Natural killer cell treated with Interleukin-12 subunit alpha and Interleukin-12 subunit beta and Interleukin-15 and Interleukin-18, amount 100 ng/mL, for 72 hours (primary cell): ENCODE measurements at regions not wholly inside any gene's neighbourhood (a gene's known extent, or its start where the extent isn't known, plus 50 kb on each side); places are given as distances from the start of the nearest gene placed in this dataset.
"Not testable (repeated sequence)": the region's sequence is repeated elsewhere in the genome, so short reads cannot be mapped to it uniquely, and the experiment has no call there.

Experiments used
- ATAC-seq, 2 donors: fragments of 150-1000 bp; cut with Tn5 transposase in 1 of 2; sonication (Bioruptor Pico), chemical (Tn5 transposase) in 1 of 2; 2 replicates each; pipeline ENCODE4 v1.10.0; 2021
- DNase-seq: peaks from one replicate; pipeline ENCODE4 v3.0.0; 2022; ENCODE audit warnings: low spot score
- H3K27ac Mint-ChIP-seq, 2 donors: 1 replicate in 1 of 2; 2 replicates in 1 of 2; pipeline ENCODE4 v1.8.0; 2022; ENCODE audit warnings: mixed read lengths in 2 of 2, mild to moderate bottlenecking in 1 of 2, moderate library complexity in 1 of 2
- H3K27me3 Mint-ChIP-seq, 2 donors: 1 replicate in 1 of 2; 2 replicates in 1 of 2; pipeline ENCODE4 v1.8.0; 2022; ENCODE audit warnings: mixed read lengths in 2 of 2
- H3K36me3 Mint-ChIP-seq: one replicate; pipeline ENCODE4 v1.8.0; 2022; ENCODE audit warnings: mixed read lengths
- H3K4me1 Mint-ChIP-seq, 2 donors: 1 replicate in 1 of 2; 2 replicates in 1 of 2; pipeline ENCODE4 v1.8.0; 2022; ENCODE audit warnings: low read depth in 2 of 2, mixed read lengths in 2 of 2, mild to moderate bottlenecking in 1 of 2
- H3K4me3 Mint-ChIP-seq: one replicate; pipeline ENCODE4 v1.8.0; 2022; ENCODE audit warnings: mixed read lengths
- H3K9me3 Mint-ChIP-seq: 2 replicates; pipeline ENCODE4 v1.8.0; 2022; ENCODE audit warnings: mixed read lengths

DNA sequence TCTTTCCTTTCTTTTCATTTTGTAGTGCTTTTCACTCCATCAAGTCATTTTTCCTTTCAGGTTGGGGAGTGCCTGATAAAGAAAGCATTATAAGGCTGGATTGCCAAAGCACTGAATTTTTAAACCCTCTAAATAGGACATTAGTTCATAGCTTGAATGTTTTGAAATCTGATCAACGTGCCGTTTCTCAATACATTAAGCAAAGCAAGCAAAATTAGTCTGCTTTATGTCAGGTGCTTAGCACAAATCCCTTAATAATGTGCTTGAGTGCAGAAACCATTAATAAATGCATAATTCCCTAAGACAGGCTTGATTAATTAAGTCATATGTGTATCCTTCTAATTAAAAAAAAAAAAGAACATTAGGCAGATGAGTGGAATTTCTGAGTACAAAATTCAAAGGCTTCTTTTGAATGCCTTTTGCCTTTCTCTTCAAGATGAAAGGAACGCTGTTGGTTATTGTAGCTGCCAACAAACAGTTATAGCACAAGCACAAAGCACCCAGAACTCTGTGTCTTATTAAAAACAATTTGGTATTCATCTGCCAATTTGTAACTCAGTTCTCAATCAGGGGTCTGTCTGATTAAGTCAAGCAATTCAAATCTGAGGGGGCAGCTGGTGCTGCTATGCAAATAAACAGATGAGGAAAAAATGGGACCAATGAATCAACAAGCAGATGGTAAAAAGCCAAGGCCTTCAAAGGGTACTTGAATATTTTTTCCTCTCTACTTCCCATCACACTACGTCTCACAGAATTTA, 233.7 kb downstream of the TLE1 start:
- Mint-ChIP-seq H3K9me3 (no peaks in the 10 kb centered on the region), H3K4me1 (no peaks in the 10 kb centered on the region), H3K36me3 (no peaks in the 10 kb centered on the region), H3K4me3 (no peak overlapping the region), H3K27me3 (peaks cover 7 to 13% of the 10 kb centered on the region in 2 donors), H3K27ac (no peak overlapping the region)
- ATAC-seq (no peak), DNase-seq (no peak)

DNA sequence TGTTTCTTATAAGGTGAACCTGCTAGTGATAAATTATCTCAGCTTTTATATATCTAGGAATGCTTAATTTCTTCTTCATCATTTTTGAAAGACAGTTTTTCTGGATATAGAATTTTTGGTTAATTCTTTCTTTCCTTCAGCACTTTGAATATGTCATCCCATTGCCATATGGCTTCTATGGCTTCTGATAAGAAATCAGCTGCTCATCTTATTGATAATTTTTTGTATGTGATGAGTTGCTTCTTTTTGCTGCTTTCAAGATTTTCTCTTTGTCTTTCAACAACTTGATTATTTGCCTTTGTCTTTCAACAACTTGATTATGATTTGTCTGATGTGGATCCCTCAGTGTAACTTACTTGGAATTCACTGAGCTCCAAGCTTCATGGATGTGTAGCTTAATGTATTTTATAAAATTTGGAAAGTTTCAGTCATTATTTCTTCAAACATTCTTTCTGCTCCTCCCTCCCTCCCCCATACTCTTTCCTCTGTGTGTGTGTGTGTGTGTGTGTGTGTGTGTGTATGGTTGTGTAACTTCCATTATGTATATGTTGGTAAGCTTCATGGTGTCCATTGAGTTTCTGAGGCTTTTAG, 243.9 kb downstream of the TLE1 start:
- Mint-ChIP-seq H3K36me3 (peaks cover 5% of the 10 kb centered on the region), H3K9me3 (peaks cover 6% of the 10 kb centered on the region), H3K27me3 (no peaks in the 10 kb centered on the region), H3K27ac (no peak overlapping the region), H3K4me1 (no peaks in the 10 kb centered on the region), H3K4me3 (no peak overlapping the region)
- DNase-seq (no peak), ATAC-seq (no peak)

DNA sequence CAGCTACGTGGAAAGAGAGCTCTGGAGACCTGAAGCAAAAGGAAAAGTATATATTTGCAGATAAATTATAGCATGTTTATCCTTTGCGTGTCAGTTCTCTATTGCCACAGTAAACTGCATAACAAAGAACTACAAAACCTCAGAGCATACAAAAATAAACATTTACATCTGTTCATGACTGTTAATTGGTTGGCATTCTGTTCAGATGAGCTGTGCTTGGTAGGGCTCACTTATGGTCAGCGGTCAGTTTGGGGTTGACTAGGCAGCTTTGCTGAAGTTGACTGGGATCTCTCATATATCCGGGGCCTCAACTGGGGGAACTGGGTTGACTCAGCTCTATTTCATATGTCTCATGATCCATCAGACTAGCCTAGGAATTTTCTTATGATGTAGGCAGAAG, 257.7 kb downstream of the TLE1 start:
- DNase-seq, result no peak
- no peak for ATAC-seq
- Mint-ChIP-seq H3K27ac (no peak overlapping the region), H3K27me3 (no peaks in the 10 kb centered on the region), H3K4me3 (no peak overlapping the region), H3K9me3 (peaks cover 11% of the 10 kb centered on the region), H3K4me1 (no peaks in the 10 kb centered on the region), H3K36me3 (peaks cover 11% of the 10 kb centered on the region)

DNA sequence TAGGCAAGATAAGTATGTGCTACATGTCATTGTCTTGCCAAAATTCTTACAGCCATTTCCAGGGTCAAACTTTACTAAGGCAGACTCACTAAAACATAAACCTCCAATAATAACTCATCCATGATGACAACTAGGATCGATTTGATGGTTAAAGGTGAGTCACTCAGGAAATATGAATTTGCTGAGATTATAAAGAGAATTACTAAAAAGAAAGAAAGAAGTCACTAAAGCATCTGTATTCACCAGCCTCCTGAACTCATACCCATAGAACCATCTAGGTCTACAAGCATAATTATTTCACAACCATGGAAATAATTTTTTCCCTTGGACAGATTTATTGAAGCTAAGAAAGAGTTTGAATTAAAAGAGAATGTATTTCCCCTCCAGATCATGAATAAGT, 258.6 kb downstream of the TLE1 start:
- ATAC-seq (no peak), DNase-seq (no peak)
- Mint-ChIP-seq H3K4me3 (no peak overlapping the region), H3K27ac (no peak overlapping the region), H3K27me3 (no peaks in the 10 kb centered on the region), H3K4me1 (no peaks in the 10 kb centered on the region), H3K9me3 (peaks cover 11% of the 10 kb centered on the region), H3K36me3 (peaks cover 11% of the 10 kb centered on the region)

DNA sequence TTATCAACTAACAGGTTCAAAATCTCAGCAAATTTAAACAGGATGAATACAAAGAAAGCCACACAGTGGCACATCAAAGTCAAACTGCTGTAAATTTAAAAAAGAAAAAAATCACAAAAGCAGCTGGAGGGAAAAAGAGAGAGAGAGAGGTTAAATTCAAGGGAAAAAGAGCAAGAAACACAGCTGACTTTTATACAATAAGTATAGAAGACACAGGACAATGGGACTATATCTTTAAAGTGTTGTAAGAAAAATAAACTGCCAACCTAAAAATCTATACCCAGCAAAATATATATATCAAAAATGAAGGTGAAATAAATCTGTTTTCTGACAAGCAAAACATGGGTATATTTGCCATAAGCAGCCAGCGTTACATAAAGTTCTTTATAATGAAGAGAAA, 261.5 kb downstream of the TLE1 start:
- ATAC-seq, result no peak
- H3K27ac Mint-ChIP-seq, result no peak overlapping the region

DNA sequence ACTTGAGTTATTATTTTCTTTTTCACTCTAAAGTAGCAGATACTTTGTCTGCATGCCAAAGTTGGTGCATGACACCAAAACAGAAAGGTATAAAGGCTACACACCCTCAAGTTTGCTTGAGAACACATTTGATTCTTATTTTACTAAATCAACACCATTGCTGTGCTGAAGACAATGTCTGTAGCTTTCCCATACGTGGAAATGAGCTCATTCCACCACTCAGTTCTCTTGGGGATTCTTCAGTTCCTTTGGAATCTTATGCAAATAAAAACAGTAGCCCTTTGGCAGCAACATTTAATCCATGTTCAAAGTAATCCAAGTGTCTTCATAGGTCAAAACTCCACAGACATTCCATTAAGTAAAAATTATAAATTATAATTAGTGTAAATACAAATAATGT, 264.9 kb downstream of the TLE1 start:
- H3K4me1 Mint-ChIP-seq, result no peaks in the 10 kb centered on the region
- H3K27ac Mint-ChIP-seq, result no peak overlapping the region
- no peaks in the 10 kb centered on the region for H3K27me3 Mint-ChIP-seq
- H3K4me3 Mint-ChIP-seq, result no peak overlapping the region
- ATAC-seq (no peak), DNase-seq (no peak)
- H3K36me3 Mint-ChIP-seq, result peaks cover 6% of the 10 kb centered on the region
- H3K9me3 Mint-ChIP-seq, result peaks cover 16% of the 10 kb centered on the region

More for the DNA sequence above, 261.5 kb downstream of the TLE1 start:
- Mint-ChIP-seq H3K4me3 (no peak overlapping the region), H3K27me3 (no peaks in the 10 kb centered on the region), H3K4me1 (no peaks in the 10 kb centered on the region), H3K36me3 (peaks cover 11% of the 10 kb centered on the region), H3K9me3 (peaks cover 11% of the 10 kb centered on the region)
- DNase-seq, result no peak

DNA sequence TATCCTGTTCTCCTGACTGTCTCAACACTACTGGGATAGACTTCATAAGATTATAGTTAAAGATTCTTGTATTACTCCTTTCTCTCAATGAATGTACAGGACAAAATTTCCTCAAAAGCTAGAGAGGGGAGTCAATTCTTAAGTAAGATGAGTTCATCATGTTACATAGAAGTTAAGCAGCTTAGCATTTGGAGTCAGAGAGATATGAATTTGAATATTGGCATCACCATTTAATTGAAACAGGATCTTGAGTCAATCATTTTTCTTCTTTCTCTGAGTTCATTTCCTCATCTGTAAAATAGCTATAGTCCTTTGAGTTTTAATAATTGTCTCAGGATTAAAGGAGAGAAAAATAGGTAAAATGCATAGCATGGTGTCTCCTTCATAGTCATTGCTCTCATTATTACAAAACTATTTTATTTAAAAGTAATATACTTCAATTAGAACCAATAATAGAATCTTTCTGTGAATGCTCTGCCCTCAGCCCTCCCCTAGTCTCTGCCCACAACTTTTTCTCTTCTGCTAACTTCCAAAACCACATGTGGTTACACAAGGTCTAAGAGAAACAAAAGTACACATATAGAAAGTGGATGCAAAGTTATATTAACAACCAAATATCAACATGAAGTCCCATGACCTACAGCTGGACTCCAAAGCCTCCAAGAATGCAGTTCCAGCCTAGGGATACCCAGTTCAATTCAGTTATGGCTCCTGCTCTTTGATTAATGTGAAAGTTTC, 265.6 kb downstream of the TLE1 start:
- Mint-ChIP-seq H3K36me3 (peaks cover 6% of the 10 kb centered on the region), H3K27me3 (no peaks in the 10 kb centered on the region), H3K27ac (no peak overlapping the region), H3K9me3 (peaks cover 16% of the 10 kb centered on the region), H3K4me3 (no peak overlapping the region), H3K4me1 (no peaks in the 10 kb centered on the region)
- no peak for ATAC-seq
- no peak for DNase-seq

DNA sequence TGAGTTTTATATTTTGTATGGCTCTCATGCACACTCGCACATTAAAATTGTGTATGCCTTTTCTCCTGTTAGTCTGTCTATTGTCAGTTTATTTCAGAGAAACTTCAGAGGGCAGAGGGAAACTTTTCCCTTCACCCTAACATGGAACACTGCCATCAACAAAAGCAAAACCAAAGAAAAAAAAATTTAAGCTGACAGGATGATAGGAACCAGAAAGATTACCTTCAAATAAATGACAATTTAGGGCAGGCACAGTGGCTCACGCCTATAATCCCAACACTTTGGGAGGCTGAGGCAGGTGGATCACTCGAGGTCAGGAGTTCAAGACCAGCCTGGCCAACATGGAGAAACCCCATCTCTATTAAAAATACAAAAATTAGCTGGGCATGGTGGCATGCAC, 268.3 kb downstream of the TLE1 start:
- H3K27me3 Mint-ChIP-seq, ATAC-seq, H3K4me3 Mint-ChIP-seq, H3K27ac Mint-ChIP-seq, H3K36me3 Mint-ChIP-seq, H3K9me3 Mint-ChIP-seq, H3K4me1 Mint-ChIP-seq, DNase-seq: not testable (repeated sequence)

DNA sequence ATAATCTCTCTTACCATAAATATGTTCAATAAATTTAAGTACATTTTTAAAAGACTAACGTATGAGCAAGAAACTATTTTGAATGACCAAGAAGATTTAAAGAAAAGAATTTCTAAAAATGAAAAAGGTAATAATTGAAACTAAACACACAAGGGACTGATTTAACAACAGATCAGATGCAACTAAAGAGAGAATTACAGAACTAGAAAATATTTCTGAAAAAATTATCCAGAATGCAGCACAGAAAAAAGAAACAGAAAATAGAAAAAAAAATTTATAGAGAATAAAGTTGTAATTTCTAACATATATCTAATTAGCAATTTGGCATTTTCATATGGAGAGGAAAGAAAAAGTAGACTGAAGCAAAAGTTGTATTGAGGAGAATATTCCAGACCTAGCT, 269.3 kb downstream of the TLE1 start:
- no peak overlapping the region for H3K4me3 Mint-ChIP-seq
- H3K36me3 Mint-ChIP-seq, result no peaks in the 10 kb centered on the region
- H3K4me1 Mint-ChIP-seq, result no peaks in the 10 kb centered on the region
- DNase-seq (no peak), ATAC-seq (no peak)
- H3K27me3 Mint-ChIP-seq, result no peaks in the 10 kb centered on the region
- H3K27ac Mint-ChIP-seq, result no peak overlapping the region
- peaks cover 5% of the 10 kb centered on the region for H3K9me3 Mint-ChIP-seq

DNA sequence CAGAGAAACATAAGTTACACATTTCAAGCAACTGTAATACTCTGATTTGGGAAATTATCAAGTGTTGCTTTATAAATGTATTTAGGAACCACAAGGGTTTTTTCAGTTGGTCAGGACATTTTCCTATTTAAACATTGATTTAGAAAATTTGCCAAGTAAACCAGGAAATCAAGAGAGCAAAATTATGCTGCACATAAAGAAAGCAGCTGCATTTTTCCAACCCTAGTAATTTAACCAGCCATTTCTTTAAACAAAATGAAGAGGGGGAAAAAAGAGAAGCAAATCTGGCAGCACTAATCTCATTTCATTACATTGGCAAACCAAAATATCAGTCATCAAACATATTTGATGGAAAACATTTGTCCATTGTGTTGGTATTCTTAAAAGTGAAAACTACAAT, 271.4 kb downstream of the TLE1 start:
- peaks cover 5% of the 10 kb centered on the region for H3K9me3 Mint-ChIP-seq
- no peaks in the 10 kb centered on the region for H3K27me3 Mint-ChIP-seq
- DNase-seq (no peak), ATAC-seq (no peak)
- H3K4me1 Mint-ChIP-seq, result no peaks in the 10 kb centered on the region
- H3K27ac Mint-ChIP-seq, result no peak overlapping the region
- no peak overlapping the region for H3K4me3 Mint-ChIP-seq
- H3K36me3 Mint-ChIP-seq, result no peaks in the 10 kb centered on the region

DNA sequence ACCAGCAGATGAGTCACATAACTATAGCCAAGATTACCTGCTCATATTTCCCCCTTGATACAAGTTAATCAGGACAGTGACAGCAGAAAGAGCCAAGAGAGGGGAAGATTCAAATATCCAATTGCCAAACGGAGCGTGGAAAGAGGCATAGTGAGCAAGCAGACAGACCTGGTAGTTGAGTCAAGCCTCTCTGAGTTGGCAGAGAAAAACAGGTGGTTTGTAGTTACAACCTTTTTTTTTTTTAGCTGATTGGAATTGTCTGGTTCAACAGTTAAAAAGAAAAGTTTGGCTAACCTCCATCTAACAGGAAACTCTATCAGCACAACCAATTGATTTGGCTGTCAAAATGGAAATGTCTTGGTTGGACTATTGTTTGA, 272.1 kb downstream of the TLE1 start:
- ATAC-seq (no peak), DNase-seq (no peak)
- no peaks in the 10 kb centered on the region for H3K4me1 Mint-ChIP-seq
- no peaks in the 10 kb centered on the region for H3K36me3 Mint-ChIP-seq
- no peak overlapping the region for H3K27ac Mint-ChIP-seq
- peaks cover 5% of the 10 kb centered on the region for H3K9me3 Mint-ChIP-seq
- no peak overlapping the region for H3K4me3 Mint-ChIP-seq
- H3K27me3 Mint-ChIP-seq, result no peaks in the 10 kb centered on the region

DNA sequence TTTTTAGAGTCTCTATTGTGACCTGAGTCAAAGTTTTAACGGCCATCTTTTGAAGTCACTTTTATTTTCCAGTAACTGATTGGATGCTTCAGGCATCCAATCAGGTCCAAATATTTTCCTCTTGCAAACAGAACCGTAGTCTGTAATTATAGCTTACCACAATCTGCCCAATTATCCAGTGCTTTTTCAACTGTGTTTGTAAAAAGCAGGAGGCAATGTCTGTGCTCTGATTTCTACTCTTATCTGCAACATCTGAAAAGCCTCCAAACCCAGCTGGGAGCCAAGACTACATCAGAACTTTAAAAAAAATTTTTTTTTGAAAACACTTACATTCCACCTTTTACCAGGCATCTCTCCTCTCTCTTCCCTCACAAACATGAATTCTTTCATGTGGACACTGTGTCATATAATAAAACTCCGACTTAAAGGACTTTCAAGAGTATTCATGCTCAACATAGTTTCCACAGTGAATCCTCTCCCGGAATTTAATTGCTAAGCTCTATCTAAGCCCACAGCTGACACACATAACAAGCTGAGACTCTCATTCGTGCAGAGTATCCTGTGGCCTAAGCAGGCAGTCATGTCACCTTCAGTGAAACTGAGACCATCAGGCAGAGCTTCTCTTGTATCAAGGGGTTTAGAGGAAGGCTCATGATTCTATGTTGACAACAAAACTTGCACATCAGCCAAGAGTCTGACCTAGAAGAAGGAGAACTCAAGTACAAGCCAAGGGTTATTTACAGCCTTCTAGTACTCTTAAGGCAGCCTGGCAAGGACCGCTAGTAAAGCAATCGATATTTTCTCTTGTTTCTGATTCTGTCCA, 272.7 kb downstream of the TLE1 start:
- no peaks in the 10 kb centered on the region for H3K4me1 Mint-ChIP-seq
- no peak overlapping the region for H3K4me3 Mint-ChIP-seq
- H3K36me3 Mint-ChIP-seq, result no peaks in the 10 kb centered on the region
- no peak overlapping the region for H3K27ac Mint-ChIP-seq
- no peaks in the 10 kb centered on the region for H3K27me3 Mint-ChIP-seq
- no peak for ATAC-seq
- H3K9me3 Mint-ChIP-seq, result peaks cover 5% of the 10 kb centered on the region
- no peak for DNase-seq

DNA sequence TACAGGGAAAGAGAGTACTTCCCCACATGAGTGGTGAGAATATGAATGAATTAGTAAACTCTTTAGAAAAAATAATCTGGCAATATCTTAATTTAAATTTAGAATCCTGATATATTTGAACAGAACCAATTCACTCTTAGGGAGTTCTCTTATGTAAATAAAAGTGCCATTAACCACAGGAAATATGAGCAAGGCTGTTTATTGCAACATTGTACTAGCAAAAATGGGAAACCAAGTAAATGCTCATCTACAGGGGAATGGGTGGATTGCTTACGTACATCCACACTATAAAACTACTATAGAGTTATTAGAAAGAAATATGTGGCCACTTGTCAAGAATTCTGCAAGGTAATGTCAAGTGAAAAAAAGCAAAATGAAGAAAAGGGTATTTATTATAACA, 274.5 kb downstream of the TLE1 start:
- DNase-seq (no peak), ATAC-seq (no peak)
- Mint-ChIP-seq H3K36me3 (no peaks in the 10 kb centered on the region), H3K4me1 (no peaks in the 10 kb centered on the region), H3K9me3 (no peaks in the 10 kb centered on the region), H3K4me3 (no peak overlapping the region), H3K27ac (no peak overlapping the region), H3K27me3 (no peaks in the 10 kb centered on the region)

DNA sequence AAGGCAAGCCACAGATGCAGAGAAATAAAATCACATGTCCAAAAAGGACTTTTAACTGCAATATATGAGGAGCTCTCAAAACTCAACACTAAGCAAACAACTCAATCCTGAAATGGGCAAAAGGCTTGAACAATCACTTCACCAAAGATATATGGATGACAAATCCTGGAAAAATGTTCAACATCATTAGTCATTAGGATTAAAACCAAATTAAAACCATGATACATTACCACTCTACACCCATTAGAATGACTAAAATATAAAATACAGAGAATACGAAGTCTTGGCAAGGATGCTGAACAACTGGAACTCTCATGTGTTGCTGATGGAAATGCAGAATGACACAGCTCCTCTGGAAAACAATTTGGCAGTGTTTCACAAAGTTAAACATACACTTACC, 277.4 kb downstream of the TLE1 start:
- DNase-seq, result no peak
- no peak overlapping the region for H3K27ac Mint-ChIP-seq
- ATAC-seq, result no peak
- H3K4me3 Mint-ChIP-seq, result no peak overlapping the region
- H3K9me3 Mint-ChIP-seq, result no peaks in the 10 kb centered on the region
- H3K27me3 Mint-ChIP-seq, result no peaks in the 10 kb centered on the region
- no peaks in the 10 kb centered on the region for H3K36me3 Mint-ChIP-seq
- H3K4me1 Mint-ChIP-seq, result no peaks in the 10 kb centered on the region
